ENCODE measurements at regions not wholly inside any gene's neighbourhood (a gene's known extent, or its start where the extent isn't known, plus 50 kb on each side); places are given as distances from the start of the nearest gene placed in this dataset.

DNA sequence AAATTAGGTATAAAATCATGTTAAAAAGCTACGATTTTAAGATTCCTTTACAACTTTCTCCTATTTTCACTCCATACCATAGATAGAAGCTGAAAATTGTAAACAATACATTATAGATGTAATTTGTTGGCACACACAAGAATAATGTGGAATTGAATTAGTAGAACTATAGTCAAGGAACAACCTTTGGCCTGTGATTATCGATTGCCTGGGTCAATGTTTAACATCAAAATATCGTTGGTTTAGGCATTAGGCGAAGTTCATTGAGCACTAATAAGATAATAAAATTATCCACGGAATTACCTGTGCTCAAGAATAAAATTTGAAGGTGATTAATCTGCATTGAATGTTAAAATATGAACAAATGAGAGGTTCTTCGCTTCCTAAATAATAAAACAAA, 455.1 kb upstream of the ZP4 start (continued):
- TF ChIP-seq, protein P1, sequence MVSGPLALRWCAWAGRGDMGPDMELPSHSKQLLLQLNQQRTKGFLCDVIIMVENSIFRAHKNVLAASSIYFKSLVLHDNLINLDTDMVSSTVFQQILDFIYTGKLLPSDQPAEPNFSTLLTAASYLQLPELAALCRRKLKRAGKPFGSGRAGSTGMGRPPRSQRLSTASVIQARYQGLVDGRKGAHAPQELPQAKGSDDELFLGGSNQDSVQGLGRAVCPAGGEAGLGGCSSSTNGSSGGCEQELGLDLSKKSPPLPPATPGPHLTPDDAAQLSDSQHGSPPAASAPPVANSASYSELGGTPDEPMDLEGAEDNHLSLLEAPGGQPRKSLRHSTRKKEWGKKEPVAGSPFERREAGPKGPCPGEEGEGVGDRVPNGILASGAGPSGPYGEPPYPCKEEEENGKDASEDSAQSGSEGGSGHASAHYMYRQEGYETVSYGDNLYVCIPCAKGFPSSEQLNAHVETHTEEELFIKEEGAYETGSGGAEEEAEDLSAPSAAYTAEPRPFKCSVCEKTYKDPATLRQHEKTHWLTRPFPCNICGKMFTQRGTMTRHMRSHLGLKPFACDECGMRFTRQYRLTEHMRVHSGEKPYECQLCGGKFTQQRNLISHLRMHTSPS (CRISPR knock-in tag; IDR thresholded peaks at IDR 0.05; ENCODE audit: low read depth): no peak
- TF ChIP-seq, protein P2, sequence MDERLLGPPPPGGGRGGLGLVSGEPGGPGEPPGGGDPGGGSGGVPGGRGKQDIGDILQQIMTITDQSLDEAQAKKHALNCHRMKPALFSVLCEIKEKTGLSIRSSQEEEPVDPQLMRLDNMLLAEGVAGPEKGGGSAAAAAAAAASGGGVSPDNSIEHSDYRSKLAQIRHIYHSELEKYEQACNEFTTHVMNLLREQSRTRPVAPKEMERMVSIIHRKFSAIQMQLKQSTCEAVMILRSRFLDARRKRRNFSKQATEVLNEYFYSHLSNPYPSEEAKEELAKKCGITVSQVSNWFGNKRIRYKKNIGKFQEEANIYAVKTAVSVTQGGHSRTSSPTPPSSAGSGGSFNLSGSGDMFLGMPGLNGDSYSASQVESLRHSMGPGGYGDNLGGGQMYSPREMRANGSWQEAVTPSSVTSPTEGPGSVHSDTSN (CRISPR knock-in tag; IDR thresholded peaks at IDR 0.05): no peak
- TF ChIP-seq, protein P3, sequence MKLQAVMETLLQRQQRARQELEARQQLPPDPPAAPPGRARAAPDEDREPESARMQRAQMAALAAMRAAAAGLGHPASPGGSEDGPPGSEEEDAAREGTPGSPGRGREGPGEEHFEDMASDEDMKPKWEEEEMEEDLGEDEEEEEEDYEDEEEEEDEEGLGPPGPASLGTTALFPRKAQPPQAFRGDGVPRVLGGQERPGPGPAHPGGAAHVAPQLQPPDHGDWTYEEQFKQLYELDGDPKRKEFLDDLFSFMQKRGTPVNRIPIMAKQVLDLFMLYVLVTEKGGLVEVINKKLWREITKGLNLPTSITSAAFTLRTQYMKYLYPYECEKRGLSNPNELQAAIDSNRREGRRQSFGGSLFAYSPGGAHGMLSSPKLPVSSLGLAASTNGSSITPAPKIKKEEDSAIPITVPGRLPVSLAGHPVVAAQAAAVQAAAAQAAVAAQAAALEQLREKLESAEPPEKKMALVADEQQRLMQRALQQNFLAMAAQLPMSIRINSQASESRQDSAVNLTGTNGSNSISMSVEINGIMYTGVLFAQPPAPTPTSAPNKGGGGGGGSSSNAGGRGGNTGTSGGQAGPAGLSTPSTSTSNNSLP (IDR thresholded peaks at IDR 0.05; ENCODE audit: low read depth, low read length): peak; percentile 17; the same call in 1 of the 2 replicates
- TF ChIP-seq ONECUT2 (CRISPR knock-in tag; IDR thresholded peaks at IDR 0.05) (peak; percentile 94), ZNF282 (IDR thresholded peaks at IDR 0.05; ENCODE audit: partially characterized antibody) (no peak), ZNF557 (CRISPR knock-in tag; IDR thresholded peaks at IDR 0.05) (no peak), ZNF615 (CRISPR knock-in tag; IDR thresholded peaks at IDR 0.05; ENCODE audit: borderline replicate concordance) (no peak), SOX5 (CRISPR knock-in tag; IDR thresholded peaks at IDR 0.05; ENCODE audit: borderline replicate concordance) (peak; percentile 16; the same call in 1 of the 2 replicates), ZNF235 (CRISPR knock-in tag; IDR thresholded peaks at IDR 0.05; ENCODE audit: borderline replicate concordance) (no peak), SKI (IDR thresholded peaks at IDR 0.05; ENCODE audit: partially characterized antibody) (no peak), ATM (IDR thresholded peaks at IDR 0.05; ENCODE audit: borderline replicate concordance) (no peak), RFXANK (CRISPR knock-in tag; IDR thresholded peaks at IDR 0.05) (no peak), CAMTA2 (CRISPR knock-in tag; IDR thresholded peaks at IDR 0.05; ENCODE audit: borderline replicate concordance) (no peak), JARID2 (CRISPR knock-in tag; IDR thresholded peaks at IDR 0.05; ENCODE audit: insufficient replicate concordance) (no peak), MIXL1 (CRISPR knock-in tag; IDR thresholded peaks at IDR 0.05) (peak; percentile 72), ZNF605 (CRISPR knock-in tag; IDR thresholded peaks at IDR 0.05) (no peak), TAF1 (CRISPR knock-in tag; IDR thresholded peaks at IDR 0.05) (no peak), RARG (CRISPR knock-in tag; IDR thresholded peaks at IDR 0.05; ENCODE audit: low read depth) (no peak)
- TF ChIP-seq, protein P4, sequence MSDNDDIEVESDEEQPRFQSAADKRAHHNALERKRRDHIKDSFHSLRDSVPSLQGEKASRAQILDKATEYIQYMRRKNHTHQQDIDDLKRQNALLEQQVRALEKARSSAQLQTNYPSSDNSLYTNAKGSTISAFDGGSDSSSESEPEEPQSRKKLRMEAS (IDR thresholded peaks at IDR 0.05): no peak
- TF ChIP-seq, protein P5, sequence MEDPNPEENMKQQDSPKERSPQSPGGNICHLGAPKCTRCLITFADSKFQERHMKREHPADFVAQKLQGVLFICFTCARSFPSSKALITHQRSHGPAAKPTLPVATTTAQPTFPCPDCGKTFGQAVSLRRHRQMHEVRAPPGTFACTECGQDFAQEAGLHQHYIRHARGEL (CRISPR knock-in tag; IDR thresholded peaks at IDR 0.05): no peak
- TF ChIP-seq, protein P6, sequence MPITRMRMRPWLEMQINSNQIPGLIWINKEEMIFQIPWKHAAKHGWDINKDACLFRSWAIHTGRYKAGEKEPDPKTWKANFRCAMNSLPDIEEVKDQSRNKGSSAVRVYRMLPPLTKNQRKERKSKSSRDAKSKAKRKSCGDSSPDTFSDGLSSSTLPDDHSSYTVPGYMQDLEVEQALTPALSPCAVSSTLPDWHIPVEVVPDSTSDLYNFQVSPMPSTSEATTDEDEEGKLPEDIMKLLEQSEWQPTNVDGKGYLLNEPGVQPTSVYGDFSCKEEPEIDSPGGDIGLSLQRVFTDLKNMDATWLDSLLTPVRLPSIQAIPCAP (CRISPR knock-in tag; IDR thresholded peaks at IDR 0.05; ENCODE audit: low read depth): no peak
- TF ChIP-seq, protein P7, sequence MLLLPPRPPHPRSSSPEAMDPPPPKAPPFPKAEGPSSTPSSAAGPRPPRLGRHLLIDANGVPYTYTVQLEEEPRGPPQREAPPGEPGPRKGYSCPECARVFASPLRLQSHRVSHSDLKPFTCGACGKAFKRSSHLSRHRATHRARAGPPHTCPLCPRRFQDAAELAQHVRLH (CRISPR knock-in tag; IDR thresholded peaks at IDR 0.05; ENCODE audit: borderline replicate concordance, low read depth): no peak
- TF ChIP-seq, protein P8, sequence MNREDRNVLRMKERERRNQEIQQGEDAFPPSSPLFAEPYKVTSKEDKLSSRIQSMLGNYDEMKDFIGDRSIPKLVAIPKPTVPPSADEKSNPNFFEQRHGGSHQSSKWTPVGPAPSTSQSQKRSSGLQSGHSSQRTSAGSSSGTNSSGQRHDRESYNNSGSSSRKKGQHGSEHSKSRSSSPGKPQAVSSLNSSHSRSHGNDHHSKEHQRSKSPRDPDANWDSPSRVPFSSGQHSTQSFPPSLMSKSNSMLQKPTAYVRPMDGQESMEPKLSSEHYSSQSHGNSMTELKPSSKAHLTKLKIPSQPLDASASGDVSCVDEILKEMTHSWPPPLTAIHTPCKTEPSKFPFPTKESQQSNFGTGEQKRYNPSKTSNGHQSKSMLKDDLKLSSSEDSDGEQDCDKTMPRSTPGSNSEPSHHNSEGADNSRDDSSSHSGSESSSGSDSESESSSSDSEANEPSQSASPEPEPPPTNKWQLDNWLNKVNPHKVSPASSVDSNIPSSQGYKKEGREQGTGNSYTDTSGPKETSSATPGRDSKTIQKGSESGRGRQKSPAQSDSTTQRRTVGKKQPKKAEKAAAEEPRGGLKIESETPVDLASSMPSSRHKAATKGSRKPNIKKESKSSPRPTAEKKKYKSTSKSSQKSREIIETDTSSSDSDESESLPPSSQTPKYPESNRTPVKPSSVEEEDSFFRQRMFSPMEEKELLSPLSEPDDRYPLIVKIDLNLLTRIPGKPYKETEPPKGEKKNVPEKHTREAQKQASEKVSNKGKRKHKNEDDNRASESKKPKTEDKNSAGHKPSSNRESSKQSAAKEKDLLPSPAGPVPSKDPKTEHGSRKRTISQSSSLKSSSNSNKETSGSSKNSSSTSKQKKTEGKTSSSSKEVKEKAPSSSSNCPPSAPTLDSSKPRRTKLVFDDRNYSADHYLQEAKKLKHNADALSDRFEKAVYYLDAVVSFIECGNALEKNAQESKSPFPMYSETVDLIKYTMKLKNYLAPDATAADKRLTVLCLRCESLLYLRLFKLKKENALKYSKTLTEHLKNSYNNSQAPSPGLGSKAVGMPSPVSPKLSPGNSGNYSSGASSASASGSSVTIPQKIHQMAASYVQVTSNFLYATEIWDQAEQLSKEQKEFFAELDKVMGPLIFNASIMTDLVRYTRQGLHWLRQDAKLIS (CRISPR knock-in tag; IDR thresholded peaks at IDR 0.05): no peak
